NT2/D1 (cell line): ENCODE measurements at regions not wholly inside any gene's neighbourhood (a gene's known extent, or its start where the extent isn't known, plus 50 kb on each side); places are given as distances from the start of the nearest gene placed in this dataset.

ENCODE experiments used
- SUZ12 ChIP-seq: IDR thresholded peaks from 2 replicates; pipeline ENCODE4 v1.6.1; 2011; ENCODE audit not compliant: insufficient read length, insufficient read depth; ENCODE audit errors: extremely low read depth
- YY1 ChIP-seq: IDR thresholded peaks from 2 replicates; pipeline ENCODE4 v1.6.1; 2011; ENCODE audit not compliant: insufficient read length, insufficient read depth
- ZNF274 ChIP-seq: IDR thresholded peaks from 2 replicates; pipeline ENCODE4 v1.6.1; 2011; ENCODE audit warnings: mild to moderate bottlenecking, low read depth, low read length

DNA sequence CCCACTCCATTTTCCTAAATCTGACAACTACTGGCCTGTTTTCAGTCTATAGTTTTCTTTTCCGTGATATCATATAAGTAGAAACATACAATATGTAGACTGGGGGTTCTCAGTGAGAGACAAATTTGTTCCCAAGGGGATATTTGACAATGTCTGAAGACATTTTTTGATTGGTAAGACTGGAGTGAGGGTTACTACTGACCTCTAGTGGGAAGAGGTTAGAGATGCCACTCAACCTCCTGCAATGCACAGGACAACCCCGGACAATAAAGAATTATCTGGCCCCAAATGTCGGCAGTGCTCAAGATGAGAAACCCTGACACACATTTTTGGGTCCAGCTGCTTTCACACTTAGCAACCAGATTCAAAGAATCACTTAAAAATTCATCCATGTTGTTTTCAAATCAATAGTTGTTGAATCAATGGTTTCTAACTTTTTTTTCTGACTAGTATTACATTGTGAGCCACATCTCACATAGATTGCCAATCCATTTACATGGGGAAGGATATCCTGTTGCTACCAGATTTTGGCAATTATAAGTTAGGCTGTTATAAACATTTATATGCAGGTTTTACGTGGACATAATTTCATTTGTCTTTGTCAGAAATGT is 307.1 kb downstream of the RPL10L start:
- TF ChIP-seq SUZ12 (no peak), YY1 (no peak), ZNF274 (no peak)
